ENCODE measurements at regions not wholly inside any gene's neighbourhood (a gene's known extent, or its start where the extent isn't known, plus 50 kb on each side); places are given as distances from the start of the nearest gene placed in this dataset.
"Not testable (repeated sequence)": the region's sequence is repeated elsewhere in the genome, so short reads cannot be mapped to it uniquely, and the experiment has no call there.

DNA sequence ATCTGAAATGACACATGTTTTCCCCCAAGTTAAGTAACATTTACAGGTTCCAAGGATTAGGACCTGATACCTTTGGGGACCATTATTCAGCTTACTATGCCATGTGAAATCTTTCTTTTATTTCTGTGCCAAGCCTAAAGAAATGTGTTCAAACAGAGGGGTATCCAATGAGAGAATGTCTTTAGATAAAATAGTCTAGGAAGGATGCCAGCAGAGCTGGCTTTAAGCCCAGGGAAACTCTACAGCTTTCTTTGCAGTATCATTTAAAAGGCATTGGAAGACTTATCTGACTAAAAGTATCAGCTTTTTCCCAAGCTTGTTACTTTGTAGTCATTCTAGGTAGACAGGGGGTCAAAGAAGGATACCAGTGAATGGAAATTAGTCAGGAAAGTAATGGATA, 860.4 kb downstream of the PLA2G4A start:
- peaks cover 0 to 7% (median 0%) of the 10 kb centered on the region in 8 donors for H3K9me3 ChIP-seq
- no peak for TF ChIP-seq POLR2AphosphoS5 (IDR thresholded peaks at IDR 0.05)
- H3K27ac ChIP-seq: no peak overlapping the region
- no peak overlapping the region for H3K4me3 ChIP-seq
- H3K36me3 ChIP-seq: no peaks in the 10 kb centered on the region
- no peaks in the 10 kb centered on the region for H3K27me3 ChIP-seq (replicated peaks in 1 of 7)
- no peak for DNase-seq
- no peaks in the 10 kb centered on the region for H3K4me1 ChIP-seq
- intact Hi-C loops (cut with DNase I; ENCODE audit: low total_unique reads): no loop called here

DNA sequence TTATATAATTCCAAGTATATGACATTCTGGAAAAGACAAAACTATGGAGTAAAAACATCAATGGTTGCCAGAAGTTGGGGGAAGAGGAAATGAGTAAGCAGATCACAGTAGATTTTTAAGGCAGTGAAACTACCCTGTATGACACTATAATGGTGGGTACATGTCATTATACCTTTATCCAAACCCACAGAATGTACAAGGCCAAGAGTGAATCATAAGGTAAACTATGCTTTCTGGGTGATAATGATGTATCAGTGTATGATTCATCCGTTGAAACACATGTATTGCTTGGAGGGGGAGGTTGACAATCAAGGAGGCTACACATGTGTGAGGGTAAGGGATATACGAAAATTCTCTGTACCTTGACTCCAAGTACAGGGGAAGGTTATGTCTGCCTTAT, 862.7 kb downstream of the PLA2G4A start:
- no peaks in the 10 kb centered on the region for H3K4me1 ChIP-seq
- no peak for DNase-seq
- no peak overlapping the region for H3K27ac ChIP-seq
- intact Hi-C loops (cut with DNase I; ENCODE audit: low total_unique reads): no loop called here
- WGBS, 5 donors: 69 to 81% (median 75%) methylated on average over 2 of the region's 2 CpGs
- TF ChIP-seq POLR2AphosphoS5 (IDR thresholded peaks at IDR 0.05) (no peak), POLR2A (IDR thresholded peaks at IDR 0.05) (no peak)
- TF ChIP-seq, protein P1, sequence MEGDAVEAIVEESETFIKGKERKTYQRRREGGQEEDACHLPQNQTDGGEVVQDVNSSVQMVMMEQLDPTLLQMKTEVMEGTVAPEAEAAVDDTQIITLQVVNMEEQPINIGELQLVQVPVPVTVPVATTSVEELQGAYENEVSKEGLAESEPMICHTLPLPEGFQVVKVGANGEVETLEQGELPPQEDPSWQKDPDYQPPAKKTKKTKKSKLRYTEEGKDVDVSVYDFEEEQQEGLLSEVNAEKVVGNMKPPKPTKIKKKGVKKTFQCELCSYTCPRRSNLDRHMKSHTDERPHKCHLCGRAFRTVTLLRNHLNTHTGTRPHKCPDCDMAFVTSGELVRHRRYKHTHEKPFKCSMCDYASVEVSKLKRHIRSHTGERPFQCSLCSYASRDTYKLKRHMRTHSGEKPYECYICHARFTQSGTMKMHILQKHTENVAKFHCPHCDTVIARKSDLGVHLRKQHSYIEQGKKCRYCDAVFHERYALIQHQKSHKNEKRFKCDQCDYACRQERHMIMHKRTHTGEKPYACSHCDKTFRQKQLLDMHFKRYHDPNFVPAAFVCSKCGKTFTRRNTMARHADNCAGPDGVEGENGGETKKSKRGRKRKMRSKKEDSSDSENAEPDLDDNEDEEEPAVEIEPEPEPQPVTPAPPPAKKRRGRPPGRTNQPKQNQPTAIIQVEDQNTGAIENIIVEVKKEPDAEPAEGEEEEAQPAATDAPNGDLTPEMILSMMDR (IDR thresholded peaks at IDR 0.05 in 8 of 11, conservative IDR thresholded peaks at IDR 0.05 in 3 of 11): no peak
- H3K36me3 ChIP-seq: no peaks in the 10 kb centered on the region
- H3K4me3 ChIP-seq: no peak overlapping the region
- peaks cover 0 to 7% (median 0%) of the 10 kb centered on the region in 8 donors for H3K9me3 ChIP-seq
- no peaks in the 10 kb centered on the region for H3K27me3 ChIP-seq (replicated peaks in 1 of 7)

DNA sequence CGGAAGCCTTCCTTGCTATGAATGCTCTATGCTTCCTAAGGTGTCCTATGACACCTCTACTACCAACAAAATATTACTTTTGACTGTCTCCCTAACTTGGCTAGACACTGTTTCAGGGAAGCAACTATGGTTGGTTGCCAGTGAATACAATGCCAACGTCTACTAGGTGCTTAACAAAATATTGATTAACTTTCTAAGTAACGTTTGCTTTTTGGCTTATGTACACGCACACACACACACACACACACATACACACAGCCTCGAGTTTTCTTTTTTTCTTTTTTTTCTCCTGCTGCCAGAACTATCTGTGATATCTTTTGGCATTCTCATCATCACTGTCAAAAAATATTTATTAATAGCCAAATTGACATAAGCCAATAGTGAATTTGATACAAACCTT, 864.0 kb downstream of the PLA2G4A start:
- H3K36me3 ChIP-seq: no peaks in the 10 kb centered on the region
- intact Hi-C loops (cut with DNase I; ENCODE audit: low total_unique reads): no loop called here
- WGBS, 5 donors: 62 to 80% (median 72%) methylated on average over 5 of the region's 5 CpGs
- DNase-seq: no peak
- TF ChIP-seq POLR2A (IDR thresholded peaks at IDR 0.05): no peak
- TF ChIP-seq POLR2AphosphoS5 (IDR thresholded peaks at IDR 0.05): no peak
- TF ChIP-seq, protein P1 (IDR thresholded peaks at IDR 0.05 in 8 of 11, conservative IDR thresholded peaks at IDR 0.05 in 3 of 11): no peak
- no peaks in the 10 kb centered on the region for H3K27me3 ChIP-seq (replicated peaks in 1 of 7)
- no peak overlapping the region for H3K27ac ChIP-seq
- no peaks in the 10 kb centered on the region for H3K4me1 ChIP-seq
- peaks cover 0 to 13% (median 0%) of the 10 kb centered on the region in 8 donors for H3K9me3 ChIP-seq
- H3K4me3 ChIP-seq: no peak overlapping the region

DNA sequence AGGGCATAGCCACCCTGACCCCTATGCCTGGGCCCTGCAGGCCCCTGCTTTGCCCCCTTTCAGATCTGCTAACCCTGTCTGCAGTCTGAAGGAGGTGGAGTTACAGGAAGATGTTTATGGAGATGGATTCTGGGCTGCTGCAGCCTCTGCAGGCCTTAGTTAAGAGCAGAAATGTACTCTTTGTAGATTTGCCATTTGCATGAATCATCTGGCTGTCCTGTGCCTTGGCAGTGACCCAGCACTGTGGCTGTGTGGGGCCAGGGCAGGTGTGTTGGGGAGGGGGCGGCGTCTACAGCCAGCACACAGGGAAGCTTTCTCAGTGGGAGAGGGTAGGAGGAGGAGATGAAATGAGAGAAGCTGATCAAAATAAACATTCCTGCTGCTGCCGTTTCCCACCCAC, 867.3 kb downstream of the PLA2G4A start:
- Histone ChIP-seq H3K9me3 (peaks cover 0 to 13% (median 0%) of the 10 kb centered on the region in 8 donors), H3K27me3 (replicated peaks in 1 of 7) (no peaks in the 10 kb centered on the region), H3K27ac (no peak overlapping the region), H3K36me3 (no peaks in the 10 kb centered on the region), H3K4me1 (no peaks in the 10 kb centered on the region), H3K4me3 (no peak overlapping the region)
- 79 to 91% (median 85%) methylated on average over 3 of the region's 3 CpGs for WGBS, 5 donors
- intact Hi-C loops (cut with DNase I; ENCODE audit: low total_unique reads): no loop called here
- TF ChIP-seq POLR2A (IDR thresholded peaks at IDR 0.05) (no peak), POLR2AphosphoS5 (IDR thresholded peaks at IDR 0.05) (no peak)
- TF ChIP-seq, protein P1 (IDR thresholded peaks at IDR 0.05 in 8 of 11, conservative IDR thresholded peaks at IDR 0.05 in 3 of 11): no peak
- DNase-seq: peak; percentile 41

DNA sequence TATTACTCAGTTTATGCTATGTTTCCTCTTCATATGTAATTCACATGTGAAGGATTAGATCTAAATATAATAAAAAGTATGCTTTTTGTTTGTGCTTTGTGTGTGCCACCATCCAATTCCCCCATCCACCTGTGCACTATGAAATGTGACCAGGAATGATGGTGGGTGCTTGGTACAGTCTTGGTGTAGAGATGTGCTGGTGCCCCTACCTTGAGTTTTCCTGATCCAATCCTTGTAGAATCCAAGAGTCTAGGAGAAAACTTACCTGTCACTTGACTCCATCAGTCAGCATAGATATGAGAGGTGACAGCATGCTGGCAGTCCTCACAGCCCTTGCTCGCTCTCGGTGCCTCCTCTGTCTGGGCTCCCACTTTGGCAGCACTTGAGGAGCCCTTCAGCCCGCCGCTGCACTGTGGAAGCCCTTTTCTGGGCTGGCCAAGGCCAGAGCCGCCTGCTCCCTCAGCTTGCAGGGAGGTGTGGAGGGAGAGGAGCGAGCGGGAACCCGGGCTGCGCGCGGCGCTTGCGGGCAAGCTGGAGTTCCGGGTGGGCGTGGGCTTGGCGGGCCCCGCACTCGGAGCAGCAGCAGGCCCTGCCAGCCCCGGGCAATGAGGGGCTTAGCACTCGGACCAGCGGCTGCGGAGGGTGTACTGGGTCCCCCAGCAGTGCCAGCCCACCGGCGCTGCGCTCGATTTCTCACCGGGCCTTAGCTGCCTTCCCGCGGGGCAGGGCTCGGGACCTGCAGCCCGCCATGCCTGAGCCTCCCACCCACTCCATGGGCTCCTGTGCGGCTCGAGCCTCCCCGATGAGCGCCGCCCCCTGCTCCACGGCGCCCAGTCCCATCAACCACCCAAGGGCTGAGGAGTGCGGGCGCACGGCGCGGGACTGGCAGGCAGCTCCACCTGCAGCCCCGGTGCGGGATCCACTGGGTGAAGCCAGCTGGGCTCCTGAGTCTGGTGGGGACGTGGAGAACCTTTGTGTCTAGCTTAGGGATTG, 874.7 kb downstream of the PLA2G4A start:
- H3K27ac ChIP-seq; H3K36me3 ChIP-seq; H3K27me3 ChIP-seq (replicated peaks in 1 of 7); DNase-seq; intact Hi-C loops (cut with DNase I; ENCODE audit: low total_unique reads); H3K4me1 ChIP-seq; H3K4me3 ChIP-seq: not testable (repeated sequence)
- peaks cover 0 to 10% (median 0%) of the 10 kb centered on the region in 8 donors for H3K9me3 ChIP-seq
- WGBS, 5 donors: 79 to 100% (median 85%) methylated on average over 5 to 41 of the region's 46 CpGs
